ENCODE measurements at regions not wholly inside any gene's neighbourhood (a gene's known extent, or its start where the extent isn't known, plus 50 kb on each side); places are given as distances from the start of the nearest gene placed in this dataset.

DNA sequence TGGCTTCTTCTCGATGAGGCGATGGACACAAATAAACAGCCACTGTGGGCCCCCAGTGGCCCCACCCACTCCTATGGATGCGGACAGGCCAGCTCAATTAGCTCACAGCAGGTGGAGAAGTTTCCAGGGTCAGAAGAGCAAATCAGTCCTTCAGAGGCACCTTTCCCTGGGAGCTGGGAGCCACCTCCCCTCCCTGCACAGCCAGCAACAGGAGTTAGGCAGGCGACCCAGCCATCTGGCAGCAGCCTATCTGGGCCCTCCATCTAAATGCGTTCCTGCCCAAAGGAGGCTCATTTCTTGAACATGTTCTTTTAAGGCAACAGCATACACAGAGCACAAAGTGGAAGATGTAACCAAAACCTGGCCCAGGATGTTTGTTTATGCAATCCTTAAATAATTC lies 211.9 kb upstream of the ARRDC4 start:
- no peak overlapping the region for H2AK9ac ChIP-seq (replicated peaks; ENCODE audit: low read depth, low read length, poor library complexity)
- H2AK5ac ChIP-seq (ENCODE audit: low read depth, low read length) = no peak overlapping the region
- H3K9me3 ChIP-seq (ENCODE audit: control insufficient read depth, insufficient read depth, low read length) = peaks cover 14% of the 10 kb centered on the region
- H3K4me1 ChIP-seq (ENCODE audit: control insufficient read depth, insufficient read depth, low read length) = no peaks in the 10 kb centered on the region
- no peaks in the 10 kb centered on the region for H3K27me3 ChIP-seq (ENCODE audit: control insufficient read depth, insufficient read depth, low read length)
- BruUV-seq (replicated peaks) = no TSS peak
- H3K4me3 ChIP-seq (ENCODE audit: insufficient read depth, low read depth, low read length) = no peak overlapping the region
- CTCF ChIA-PET = no interaction called here
- H3K4ac ChIP-seq (ENCODE audit: low read depth, low read length) = no peak overlapping the region
- H4K8ac ChIP-seq (ENCODE audit: low read depth in 2 of 2, low read length in 2 of 2) = no peak overlapping the region
- H4K5ac ChIP-seq (ENCODE audit: low read depth, low read length) = no peak overlapping the region
- no peak overlapping the region for H4K91ac ChIP-seq (ENCODE audit: insufficient read depth, low read depth, low read length)
- H3K14ac ChIP-seq (replicated peaks; ENCODE audit: low read depth, low read length) = no peak overlapping the region
- H3K56ac ChIP-seq (ENCODE audit: extremely low read depth, insufficient read depth, low read length) = no peak overlapping the region
- no peak overlapping the region for H3K18ac ChIP-seq (ENCODE audit: low read depth, low read length)
- DNase-seq = no peak
- in situ Hi-C loops (cut with MboI; ENCODE audit: low sequenced_read_pairs) = no loop called here
- H3K4me2 ChIP-seq (ENCODE audit: low read depth, low read length) = no peak overlapping the region
- 60% methylated on average over 1 of the region's 5 CpGs; no CpG with 5 or more reads in 1 of the 2 experiments for WGBS, 2 experiments (ENCODE audit: extremely low coverage in 2 of 2, insufficient read length in 1 of 2)
- no peaks in the 10 kb centered on the region for H3K36me3 ChIP-seq (ENCODE audit: control insufficient read depth, insufficient read depth, low read length)
- intact Hi-C loops (cut with micrococcal nuclease) = no loop called here
- H2BK15ac ChIP-seq (ENCODE audit: low read depth, low read length) = no peak overlapping the region
- H3K79me1 ChIP-seq (ENCODE audit: low read depth in 1 of 2, low read length in 2 of 2) = no peaks in the 10 kb centered on the region
- no peak overlapping the region for H3K9ac ChIP-seq (ENCODE audit: low read depth, low read length)
- H3K23ac ChIP-seq (ENCODE audit: low read depth, low read length) = no peak overlapping the region
- POLR2A ChIA-PET (ENCODE audit: unreplicated experiment) = interaction anchor here (0.7 kb wide), 1 partner anchor 248 kb away, joined by 14 read pairs; no protein-coding TSS in a partner anchor
- TF ChIP-seq RAD21 (IDR thresholded peaks at IDR 0.05; ENCODE audit: low read length) = no peak
- no peak for TF ChIP-seq MAFK (IDR thresholded peaks at IDR 0.05; ENCODE audit: low read depth, low read length)
- no peaks in the 10 kb centered on the region for H3K9me1 ChIP-seq (ENCODE audit: insufficient read depth, low read length)
- H3K27ac ChIP-seq (ENCODE audit: insufficient read depth, low read length) = no peak overlapping the region
- ATAC-seq (ENCODE audit: low read depth) = no peak
- H2AFZ ChIP-seq (replicated peaks; ENCODE audit: low read length, poor library complexity) = no peak overlapping the region
- H2BK5ac ChIP-seq (ENCODE audit: low read depth, low read length, poor library complexity, severe bottlenecking) = no peak overlapping the region
- dilution Hi-C loops (cut with HindIII; ENCODE audit: low sequenced_read_pairs, unreplicated experiment) = no loop called here
- no peak overlapping the region for H2BK120ac ChIP-seq (ENCODE audit: low read depth, low read length)
- no peak overlapping the region for H2BK20ac ChIP-seq (ENCODE audit: low read depth, low read length)
- no peaks in the 10 kb centered on the region for H4K20me1 ChIP-seq (ENCODE audit: insufficient read depth, low read length)

All from IMR-90 (cell line).